ENCODE measurements at regions not wholly inside any gene's neighbourhood (a gene's known extent, or its start where the extent isn't known, plus 50 kb on each side); places are given as distances from the start of the nearest gene placed in this dataset.

DNA sequence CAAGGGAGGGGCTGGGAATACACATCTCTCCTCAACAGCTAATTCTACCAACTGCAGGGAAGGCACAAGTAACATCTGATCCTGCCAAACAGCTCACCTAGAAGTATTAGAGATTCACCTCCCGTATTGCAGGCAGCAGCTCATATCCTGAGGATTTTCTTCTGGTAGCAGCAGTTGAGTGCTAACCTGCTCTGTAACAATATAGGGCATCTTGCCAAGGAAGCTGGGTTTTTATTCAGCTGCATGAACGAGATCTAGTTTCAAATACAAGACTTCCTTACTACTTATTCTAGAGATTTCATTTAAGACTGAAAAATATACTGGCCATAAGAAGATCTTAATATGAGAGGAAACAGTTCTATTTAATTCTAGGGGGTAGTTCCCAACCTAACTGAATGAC is 261.4 kb upstream of the USP15 start:
- TF ChIP-seq POLR2AphosphoS5 (IDR thresholded peaks at IDR 0.05; ENCODE audit: low read depth, low read length): no peak
- no peak for TF ChIP-seq TAF1 (IDR thresholded peaks at IDR 0.05; ENCODE audit: low read depth, low read length)
- no peak for TF ChIP-seq POLR2A (IDR thresholded peaks at IDR 0.05; ENCODE audit: low read depth, low read length)
- no peak for TF ChIP-seq SPI1 (IDR thresholded peaks at IDR 0.05; ENCODE audit: low read depth, low read length)
- TF ChIP-seq PAX5 (IDR thresholded peaks at IDR 0.05; ENCODE audit: insufficient read depth, low read length, severe bottlenecking): no peak
